ENCODE measurements at regions not wholly inside any gene's neighbourhood (a gene's known extent, or its start where the extent isn't known, plus 50 kb on each side); places are given as distances from the start of the nearest gene placed in this dataset.

GRCh38 chr3:150269526-150269925 is 138.6 kb upstream of the TSC22D2 start:
- no peak for DNase-seq (ENCODE audit: low read depth in 4 of 4, low spot score in 1 of 4)

GRCh38 chr3:150268426-150269391 is 139.4 kb upstream of the TSC22D2 start:
- DNase-seq (ENCODE audit: low read depth in 4 of 4, low spot score in 1 of 4), result no peak

- no peak for DNase-seq (ENCODE audit: low read depth in 4 of 4, low spot score in 1 of 4)
Observed at GRCh38 chr3:150267288-150267687, 140.8 kb upstream of the TSC22D2 start.

- no peak for DNase-seq (ENCODE audit: low read depth in 4 of 4, low spot score in 1 of 4)
Observed at GRCh38 chr3:150265305-150265704, 142.8 kb upstream of the TSC22D2 start.

GRCh38 chr3:150264561-150265279 is 143.4 kb upstream of the TSC22D2 start:
- no peak for DNase-seq (ENCODE audit: low read depth in 4 of 4, low spot score in 1 of 4)

- DNase-seq (ENCODE audit: low read depth in 4 of 4, low spot score in 1 of 4), result no peak
Observed at GRCh38 chr3:150261958-150262357, 146.1 kb upstream of the TSC22D2 start.

- DNase-seq (ENCODE audit: low read depth in 4 of 4, low spot score in 1 of 4), result no peak
Observed at GRCh38 chr3:150261418-150261817, 146.7 kb upstream of the TSC22D2 start.

- DNase-seq (ENCODE audit: low read depth in 4 of 4, low spot score in 1 of 4), result no peak
Observed at GRCh38 chr3:150260398-150260710, 147.7 kb upstream of the TSC22D2 start.

GRCh38 chr3:150259526-150260397 is 148.3 kb upstream of the TSC22D2 start:
- DNase-seq (ENCODE audit: low read depth in 4 of 4, low spot score in 1 of 4), result no peak

- DNase-seq (ENCODE audit: low read depth in 4 of 4, low spot score in 1 of 4), result no peak
Observed at GRCh38 chr3:150256782-150257181, 151.3 kb upstream of the TSC22D2 start.

- DNase-seq (ENCODE audit: low read depth in 4 of 4, low spot score in 1 of 4), result no peak
Observed at GRCh38 chr3:150256318-150256717, 151.8 kb upstream of the TSC22D2 start.

- DNase-seq (ENCODE audit: low read depth in 4 of 4, low spot score in 1 of 4), result no peak
Observed at GRCh38 chr3:150255826-150256225, 152.3 kb upstream of the TSC22D2 start.

GRCh38 chr3:150255413-150255812 is 152.7 kb upstream of the TSC22D2 start:
- no peak for DNase-seq (ENCODE audit: low read depth in 4 of 4, low spot score in 1 of 4)

GRCh38 chr3:150254309-150254708 is 153.8 kb upstream of the TSC22D2 start:
- no peak for DNase-seq (ENCODE audit: low read depth in 4 of 4, low spot score in 1 of 4)

GRCh38 chr3:150253622-150254021 is 154.5 kb upstream of the TSC22D2 start:
- DNase-seq (ENCODE audit: low read depth in 4 of 4, low spot score in 1 of 4), result no peak

GRCh38 chr3:150252462-150252861 is 155.6 kb upstream of the TSC22D2 start:
- no peak for DNase-seq (ENCODE audit: low read depth in 4 of 4, low spot score in 1 of 4)

GRCh38 chr3:150251187-150252062 is 156.7 kb upstream of the TSC22D2 start:
- DNase-seq (ENCODE audit: low read depth in 4 of 4, low spot score in 1 of 4), result no peak

GRCh38 chr3:150249779-150250470 is 158.2 kb upstream of the TSC22D2 start:
- DNase-seq (ENCODE audit: low read depth in 4 of 4, low spot score in 1 of 4), result no peak

- no peak for DNase-seq (ENCODE audit: low read depth in 4 of 4, low spot score in 1 of 4)
Observed at GRCh38 chr3:150248888-150249681, 159.0 kb upstream of the TSC22D2 start.

Measured in stimulated activated CD4-positive, alpha-beta T cell treated with anti-CD3 and anti-CD28 coated beads, Interleukin-1b, Interleukin-23, amount 100 ng/mL, for 24 hours (primary cell).